ENCODE measurements at regions not wholly inside any gene's neighbourhood (a gene's known extent, or its start where the extent isn't known, plus 50 kb on each side); places are given as distances from the start of the nearest gene placed in this dataset.

DNA sequence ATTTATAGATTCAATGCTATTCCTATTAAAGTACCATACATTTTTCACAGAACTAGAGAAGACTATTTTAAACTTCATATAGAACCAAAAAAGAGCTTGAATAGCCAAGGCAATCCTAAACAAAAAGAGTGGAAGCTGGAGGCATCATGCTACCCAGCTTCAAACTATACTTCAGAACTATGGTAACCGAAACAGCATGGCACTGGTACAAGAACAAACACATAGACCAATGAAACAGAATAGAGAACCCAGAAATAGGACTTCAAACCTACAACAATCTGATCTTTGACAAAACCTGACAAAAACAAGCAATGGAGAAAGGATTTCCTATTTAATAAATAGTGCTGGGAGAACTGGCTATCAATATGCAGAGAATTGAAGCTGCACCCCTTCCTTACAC is 134.2 kb upstream of the PAQR3 start:
- Histone ChIP-seq H3K4me3 (ENCODE audit: low read depth, low read length) (no peak overlapping the region), H3K27me3 (replicated peaks) (no peaks in the 10 kb centered on the region), H3K27ac (no peak overlapping the region), H3K36me3 (replicated peaks) (no peaks in the 10 kb centered on the region)
- in situ Hi-C loops (cut with HindIII; ENCODE audit: low pct_ligation_motif_present, low sequenced_read_pairs), result no loop called here
- TF ChIP-seq, protein P1, sequence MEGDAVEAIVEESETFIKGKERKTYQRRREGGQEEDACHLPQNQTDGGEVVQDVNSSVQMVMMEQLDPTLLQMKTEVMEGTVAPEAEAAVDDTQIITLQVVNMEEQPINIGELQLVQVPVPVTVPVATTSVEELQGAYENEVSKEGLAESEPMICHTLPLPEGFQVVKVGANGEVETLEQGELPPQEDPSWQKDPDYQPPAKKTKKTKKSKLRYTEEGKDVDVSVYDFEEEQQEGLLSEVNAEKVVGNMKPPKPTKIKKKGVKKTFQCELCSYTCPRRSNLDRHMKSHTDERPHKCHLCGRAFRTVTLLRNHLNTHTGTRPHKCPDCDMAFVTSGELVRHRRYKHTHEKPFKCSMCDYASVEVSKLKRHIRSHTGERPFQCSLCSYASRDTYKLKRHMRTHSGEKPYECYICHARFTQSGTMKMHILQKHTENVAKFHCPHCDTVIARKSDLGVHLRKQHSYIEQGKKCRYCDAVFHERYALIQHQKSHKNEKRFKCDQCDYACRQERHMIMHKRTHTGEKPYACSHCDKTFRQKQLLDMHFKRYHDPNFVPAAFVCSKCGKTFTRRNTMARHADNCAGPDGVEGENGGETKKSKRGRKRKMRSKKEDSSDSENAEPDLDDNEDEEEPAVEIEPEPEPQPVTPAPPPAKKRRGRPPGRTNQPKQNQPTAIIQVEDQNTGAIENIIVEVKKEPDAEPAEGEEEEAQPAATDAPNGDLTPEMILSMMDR (IDR thresholded peaks at IDR 0.05; ENCODE audit: low read depth, low read length, missing control alignments), result no peak
- no peak for DNase-seq

DNA sequence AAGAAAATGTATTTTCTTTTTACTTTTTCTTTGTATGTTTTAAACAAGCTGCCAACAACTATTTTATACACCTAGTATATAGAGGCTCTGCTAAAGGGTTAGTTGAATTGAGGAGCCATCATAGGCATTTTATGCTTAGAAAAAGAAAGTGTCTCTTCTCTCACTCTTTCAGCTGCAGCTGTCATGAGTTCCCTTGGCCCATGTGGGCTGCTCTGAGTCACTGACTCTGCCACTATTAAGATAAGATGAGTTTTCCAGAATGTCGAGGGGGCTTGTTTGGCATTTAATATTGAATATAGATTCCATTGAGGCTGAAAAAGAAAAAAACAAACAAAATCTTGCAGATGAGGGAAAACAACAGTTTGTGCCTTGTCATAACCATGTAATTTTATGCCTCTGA is 126.0 kb upstream of the PAQR3 start:
- Histone ChIP-seq H3K36me3 (replicated peaks) (no peaks in the 10 kb centered on the region), H3K27ac (no peak overlapping the region), H3K27me3 (replicated peaks) (no peaks in the 10 kb centered on the region), H3K4me3 (ENCODE audit: low read depth, low read length) (no peak overlapping the region)
- no peak for DNase-seq
- in situ Hi-C loops (cut with HindIII; ENCODE audit: low pct_ligation_motif_present, low sequenced_read_pairs), result no loop called here
- TF ChIP-seq, protein P1 (IDR thresholded peaks at IDR 0.05; ENCODE audit: low read depth, low read length, missing control alignments), result no peak

DNA sequence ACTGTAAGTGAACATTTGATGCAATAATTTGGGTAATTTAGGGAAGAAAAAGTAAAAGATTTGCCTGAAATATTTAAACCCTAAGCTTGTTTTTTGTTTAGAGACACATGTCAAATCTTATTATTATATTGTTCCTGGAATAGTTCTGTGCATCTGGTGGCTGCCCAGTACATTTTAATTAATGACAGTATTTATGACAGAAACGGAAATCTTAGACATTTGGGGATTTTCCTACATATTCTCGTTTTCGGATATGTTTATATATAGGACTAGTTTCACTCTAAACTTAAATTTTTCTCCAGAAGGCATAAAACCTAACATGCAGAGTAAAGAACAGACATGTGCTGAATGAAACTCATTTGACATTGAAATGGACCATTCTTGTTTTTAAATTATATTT is 125.6 kb upstream of the PAQR3 start:
- no peak for DNase-seq
- Histone ChIP-seq H3K36me3 (replicated peaks) (no peaks in the 10 kb centered on the region), H3K4me3 (ENCODE audit: low read depth, low read length) (no peak overlapping the region), H3K27me3 (replicated peaks) (no peaks in the 10 kb centered on the region), H3K27ac (no peak overlapping the region)
- in situ Hi-C loops (cut with HindIII; ENCODE audit: low pct_ligation_motif_present, low sequenced_read_pairs), result no loop called here
- TF ChIP-seq, protein P1 (IDR thresholded peaks at IDR 0.05; ENCODE audit: low read depth, low read length, missing control alignments), result no peak

DNA sequence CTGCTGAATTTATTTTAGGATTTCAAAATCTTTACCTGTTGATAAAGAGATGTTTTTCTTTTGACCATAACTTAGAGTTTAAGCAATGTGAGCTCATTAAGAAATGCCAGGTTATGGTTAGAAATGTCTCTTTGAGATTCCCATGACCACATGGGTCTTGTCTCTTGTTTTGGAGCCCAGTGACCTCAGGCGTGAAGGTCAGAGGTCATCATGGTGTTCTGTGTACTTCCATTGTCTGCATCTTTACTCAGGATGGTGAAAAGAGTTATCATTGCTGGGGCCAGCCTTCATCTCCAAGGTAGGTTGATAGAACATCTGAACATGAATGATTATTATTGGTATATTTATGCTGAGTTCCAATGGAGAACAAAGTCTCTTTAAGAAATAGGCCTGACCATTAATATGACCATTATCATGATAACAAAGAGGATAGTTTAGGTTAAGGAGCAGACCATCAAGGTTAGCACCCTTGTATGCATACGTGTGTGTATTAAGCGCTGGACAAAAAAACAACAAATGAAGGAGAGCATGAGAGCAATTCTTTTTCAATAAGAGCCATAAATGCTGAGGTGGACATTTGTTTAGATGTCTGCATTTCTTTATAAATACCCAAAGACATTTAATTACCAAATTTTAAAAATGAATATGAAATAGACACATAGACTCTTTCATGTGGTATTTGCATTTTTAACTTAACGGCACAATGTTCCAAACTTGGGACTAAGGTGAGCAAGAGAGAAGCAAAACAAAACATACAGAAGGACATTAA is 120.6 kb upstream of the PAQR3 start:
- Histone ChIP-seq H3K4me3 (ENCODE audit: low read depth, low read length) (no peak overlapping the region), H3K27me3 (replicated peaks) (no peaks in the 10 kb centered on the region), H3K36me3 (replicated peaks) (no peaks in the 10 kb centered on the region), H3K27ac (no peak overlapping the region)
- DNase-seq, result no peak
- TF ChIP-seq, protein P1 (IDR thresholded peaks at IDR 0.05; ENCODE audit: low read depth, low read length, missing control alignments), result no peak
- in situ Hi-C loops (cut with HindIII; ENCODE audit: low pct_ligation_motif_present, low sequenced_read_pairs), result no loop called here

DNA sequence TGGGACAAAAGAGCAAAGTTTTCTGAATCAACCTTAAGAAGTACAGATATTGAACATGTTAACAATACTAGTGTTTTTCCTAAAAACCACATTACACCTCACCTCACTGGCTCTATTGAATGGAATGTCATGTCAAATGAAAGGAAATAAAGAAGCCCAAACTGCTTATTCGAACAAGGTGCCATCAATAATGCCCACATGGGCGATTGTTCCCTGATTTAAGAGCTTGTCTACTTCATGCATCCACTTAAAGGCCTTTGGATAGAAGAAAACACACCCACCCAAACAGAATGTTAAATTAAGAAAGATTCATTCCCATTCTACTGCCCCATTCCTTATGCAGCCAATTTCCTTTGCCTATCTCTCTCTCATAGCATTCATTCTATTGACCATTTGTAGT is 118.5 kb upstream of the PAQR3 start:
- no peak overlapping the region for H3K27ac ChIP-seq

More for the DNA sequence above, 118.5 kb upstream of the PAQR3 start:
- no peaks in the 10 kb centered on the region for H3K27me3 ChIP-seq (replicated peaks)
- no peak overlapping the region for H3K4me3 ChIP-seq (ENCODE audit: low read depth, low read length)
- no peaks in the 10 kb centered on the region for H3K36me3 ChIP-seq (replicated peaks)
- DNase-seq, result no peak
- TF ChIP-seq, protein P1 (IDR thresholded peaks at IDR 0.05; ENCODE audit: low read depth, low read length, missing control alignments), result no peak
- in situ Hi-C loops (cut with HindIII; ENCODE audit: low pct_ligation_motif_present, low sequenced_read_pairs), result no loop called here
